ENCODE measurements at regions not wholly inside any gene's neighbourhood (a gene's known extent, or its start where the extent isn't known, plus 50 kb on each side); places are given as distances from the start of the nearest gene placed in this dataset.

- no peak for TF ChIP-seq ATF3 (IDR thresholded peaks at IDR 0.05)
- TF ChIP-seq JUND (IDR thresholded peaks at IDR 0.05) = no peak
- no peak for TF ChIP-seq MAX (IDR thresholded peaks at IDR 0.05)
- TF ChIP-seq ELF1 (IDR thresholded peaks at IDR 0.05; ENCODE audit: borderline replicate concordance, low read depth) = no peak
- no peak for TF ChIP-seq EZH2phosphoT487 (IDR thresholded peaks at IDR 0.05; ENCODE audit: borderline replicate concordance)
- TF ChIP-seq POLR2AphosphoS5 (IDR thresholded peaks at IDR 0.05; ENCODE audit: low read depth, low read length) = no peak
- TF ChIP-seq SP1 (IDR thresholded peaks at IDR 0.05; ENCODE audit: low read depth) = no peak
- TF ChIP-seq REST (IDR thresholded peaks at IDR 0.05; ENCODE audit: low read depth) = no peak
- no peak for TF ChIP-seq SRF (IDR thresholded peaks at IDR 0.05; ENCODE audit: low read depth)
- TF ChIP-seq YY1 (IDR thresholded peaks at IDR 0.05; ENCODE audit: extremely low read depth, insufficient replicate concordance, low read depth, low read length) = no peak
- TF ChIP-seq CTCF (IDR thresholded peaks at IDR 0.05 in 2 of 3, conservative IDR thresholded peaks at IDR 0.05 in 1 of 3; ENCODE audit: borderline replicate concordance in 1 of 3, insufficient read depth in 1 of 3, low read depth in 2 of 3, low read length in 2 of 3) = no peak
- TF ChIP-seq EGR1 (IDR thresholded peaks at IDR 0.05; ENCODE audit: low read depth) = no peak
- no peak for TF ChIP-seq EZH2 (IDR thresholded peaks at IDR 0.05)
- TF ChIP-seq CBX3 (IDR thresholded peaks at IDR 0.05; ENCODE audit: low read depth) = no peak
- TF ChIP-seq TCF7L2 (IDR thresholded peaks at IDR 0.05; ENCODE audit: borderline replicate concordance, extremely low read depth, insufficient read depth, insufficient read length) = no peak
- no peaks in the 10 kb centered on the region for H3K36me3 ChIP-seq (ENCODE audit: control insufficient read depth in 1 of 2, insufficient read depth in 2 of 2, low read length in 2 of 2)
- H3K4me3 ChIP-seq (replicated peaks in 1 of 2; ENCODE audit: low read depth in 1 of 2, low read length in 2 of 2) = no peak overlapping the region
- no peaks in the 10 kb centered on the region for H3K9me3 ChIP-seq (ENCODE audit: control insufficient read depth in 1 of 2, insufficient read depth in 1 of 2, low read depth in 1 of 2, low read length in 2 of 2)
- ChIA-PET CTCF (no interaction called here), RAD21 (ENCODE audit: low non-redundant PET in 1 of 2, low total read pairs in 2 of 2, uncharacterized antibody in 2 of 2, unreplicated experiment in 2 of 2) (no interaction called here), POLR2A (no interaction called here)
- no peaks in the 10 kb centered on the region for H3K27me3 ChIP-seq (ENCODE audit: insufficient read depth, low read length)
- H3K9ac ChIP-seq (ENCODE audit: low read length) = no peak overlapping the region
- H4K20me1 ChIP-seq (ENCODE audit: insufficient read depth) = no peaks in the 10 kb centered on the region
- H2AFZ ChIP-seq (ENCODE audit: low read depth, low read length, poor library complexity, severe bottlenecking) = no peak overlapping the region
- H3K4me2 ChIP-seq (ENCODE audit: low read length) = no peak overlapping the region
- no peaks in the 10 kb centered on the region for H3K4me1 ChIP-seq (ENCODE audit: control insufficient read depth in 1 of 2, insufficient read depth in 2 of 2, low read length in 2 of 2)
- DNase-seq (ENCODE audit: low read depth, low spot score) = no peak
- intact Hi-C loops (cut with micrococcal nuclease) = no loop called here
- no peaks in the 10 kb centered on the region for H3K79me2 ChIP-seq (ENCODE audit: insufficient read depth, low read length)
- no TSS peak for BruUV-seq (replicated peaks)
- no peak for ATAC-seq
- H3K27ac ChIP-seq (ENCODE audit: low read depth, low read length) = no peak overlapping the region
- H3K9me2 ChIP-seq (ENCODE audit: insufficient read depth) = no peaks in the 10 kb centered on the region
These were observed 320.5 kb downstream of the MMUT start for GRCh38 chr6:49142421-49143151.
